ENCODE measurements at regions not wholly inside any gene's neighbourhood (a gene's known extent, or its start where the extent isn't known, plus 50 kb on each side); places are given as distances from the start of the nearest gene placed in this dataset.

DNA sequence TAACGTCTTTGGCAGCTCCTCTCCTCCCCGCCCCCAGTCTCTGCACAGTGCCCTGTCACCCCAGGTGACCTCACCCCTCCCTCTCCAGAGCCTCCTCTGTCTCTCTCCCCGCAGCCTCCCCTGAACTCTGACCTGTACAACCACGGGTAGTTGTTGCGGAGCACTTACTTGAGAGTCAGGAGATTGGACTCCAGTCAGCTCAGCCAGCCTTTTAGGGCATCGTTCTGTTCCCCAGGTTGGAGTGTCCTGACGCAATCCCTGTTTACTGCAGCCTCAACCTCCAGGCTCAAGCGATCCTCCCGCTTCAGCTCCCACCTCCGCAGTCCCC lies 177.7 kb downstream of the UACA start:
- H4K20me1 ChIP-seq (ENCODE audit: insufficient read depth, low read length), result no peaks in the 10 kb centered on the region
- H3K4me3 ChIP-seq (ENCODE audit: low read depth, low read length, poor library complexity, severe bottlenecking), result no peak overlapping the region
- no peaks in the 10 kb centered on the region for H3K79me2 ChIP-seq (ENCODE audit: insufficient read depth, low read depth, low read length)
- no peak overlapping the region for H2AFZ ChIP-seq (ENCODE audit: low read length)
- H3K36me3 ChIP-seq (ENCODE audit: insufficient read depth, low read length), result no peaks in the 10 kb centered on the region
- no peak overlapping the region for H3K4me2 ChIP-seq (ENCODE audit: low read length)
- no peaks in the 10 kb centered on the region for H3K9me2 ChIP-seq (ENCODE audit: insufficient read depth, low read length)
- TF ChIP-seq EZH2phosphoT487 (IDR thresholded peaks at IDR 0.05; ENCODE audit: borderline replicate concordance, low read depth, low read length), result no peak
- TF ChIP-seq, protein P1, sequence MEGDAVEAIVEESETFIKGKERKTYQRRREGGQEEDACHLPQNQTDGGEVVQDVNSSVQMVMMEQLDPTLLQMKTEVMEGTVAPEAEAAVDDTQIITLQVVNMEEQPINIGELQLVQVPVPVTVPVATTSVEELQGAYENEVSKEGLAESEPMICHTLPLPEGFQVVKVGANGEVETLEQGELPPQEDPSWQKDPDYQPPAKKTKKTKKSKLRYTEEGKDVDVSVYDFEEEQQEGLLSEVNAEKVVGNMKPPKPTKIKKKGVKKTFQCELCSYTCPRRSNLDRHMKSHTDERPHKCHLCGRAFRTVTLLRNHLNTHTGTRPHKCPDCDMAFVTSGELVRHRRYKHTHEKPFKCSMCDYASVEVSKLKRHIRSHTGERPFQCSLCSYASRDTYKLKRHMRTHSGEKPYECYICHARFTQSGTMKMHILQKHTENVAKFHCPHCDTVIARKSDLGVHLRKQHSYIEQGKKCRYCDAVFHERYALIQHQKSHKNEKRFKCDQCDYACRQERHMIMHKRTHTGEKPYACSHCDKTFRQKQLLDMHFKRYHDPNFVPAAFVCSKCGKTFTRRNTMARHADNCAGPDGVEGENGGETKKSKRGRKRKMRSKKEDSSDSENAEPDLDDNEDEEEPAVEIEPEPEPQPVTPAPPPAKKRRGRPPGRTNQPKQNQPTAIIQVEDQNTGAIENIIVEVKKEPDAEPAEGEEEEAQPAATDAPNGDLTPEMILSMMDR (conservative IDR thresholded peaks at IDR 0.05; ENCODE audit: low read length), result no peak
- no peaks in the 10 kb centered on the region for H3K4me1 ChIP-seq (ENCODE audit: insufficient read depth, low read length, poor library complexity, severe bottlenecking)
- H3K9me3 ChIP-seq (ENCODE audit: low read length), result no peaks in the 10 kb centered on the region
- no peak for DNase-seq (ENCODE audit: low spot score)
- no peak overlapping the region for H3K27ac ChIP-seq (ENCODE audit: low read depth, low read length, poor library complexity, severe bottlenecking)
- no TSS peak for BruUV-seq (replicated peaks)
- ChIA-PET POLR2A (no interaction called here), CTCF (ENCODE audit: unreplicated experiment) (no interaction called here)
- intact Hi-C loops (cut with micrococcal nuclease; ENCODE audit: unreplicated experiment), result no loop called here

DNA sequence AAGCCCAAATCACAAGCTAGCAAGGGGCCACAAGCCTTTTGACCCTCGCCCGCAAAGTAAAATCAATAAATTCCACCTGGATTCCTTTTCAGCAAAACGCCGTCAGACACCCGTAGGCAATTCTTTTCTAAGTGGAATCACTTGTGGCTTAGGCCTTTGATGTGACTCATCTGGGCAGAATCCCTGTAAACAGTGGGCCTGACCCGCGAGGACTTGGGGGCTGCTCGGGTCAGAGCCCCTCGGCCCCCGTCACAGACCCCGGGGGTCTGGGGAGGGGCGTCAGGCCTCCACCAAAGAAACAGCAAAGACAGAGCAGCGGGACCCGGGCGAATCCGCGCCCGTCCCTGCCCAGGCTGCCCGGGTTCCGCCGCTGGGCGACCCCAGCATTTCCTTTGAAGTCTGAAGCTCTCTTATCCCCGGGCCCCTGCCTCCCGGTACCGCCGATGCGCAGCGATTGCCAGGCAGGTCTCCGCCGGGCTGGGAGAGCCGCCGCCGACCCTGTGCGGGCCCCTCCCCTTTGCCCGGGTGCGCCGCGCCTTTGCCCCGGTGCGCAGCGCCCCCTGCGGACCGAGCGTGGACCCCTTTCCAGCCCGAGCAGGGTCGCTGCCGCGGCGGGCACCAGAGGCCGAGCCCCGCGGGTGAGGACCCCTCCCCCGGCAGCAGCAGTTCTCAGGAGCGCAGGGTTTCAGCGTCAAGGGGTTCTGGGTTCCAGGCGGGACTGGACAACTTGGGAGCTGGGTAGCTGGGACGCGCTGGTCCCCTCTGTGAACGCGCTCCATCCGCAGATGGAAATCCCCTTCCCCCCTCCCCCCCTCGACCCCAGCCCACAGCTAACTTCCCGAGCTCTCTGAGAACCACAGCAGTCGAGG lies 178.3 kb downstream of the UACA start:
- BruUV-seq (replicated peaks), result no TSS peak
- Histone ChIP-seq H3K4me3 (ENCODE audit: low read depth, low read length, poor library complexity, severe bottlenecking) (no peak overlapping the region), H2AFZ (ENCODE audit: low read length) (no peak overlapping the region), H3K27ac (ENCODE audit: low read depth, low read length, poor library complexity, severe bottlenecking) (no peak overlapping the region), H3K79me2 (ENCODE audit: insufficient read depth, low read depth, low read length) (no peaks in the 10 kb centered on the region), H3K4me1 (ENCODE audit: insufficient read depth, low read length, poor library complexity, severe bottlenecking) (no peaks in the 10 kb centered on the region), H3K9me2 (ENCODE audit: insufficient read depth, low read length) (no peaks in the 10 kb centered on the region), H3K36me3 (ENCODE audit: insufficient read depth, low read length) (no peaks in the 10 kb centered on the region), H3K4me2 (ENCODE audit: low read length) (no peak overlapping the region), H3K9me3 (ENCODE audit: low read length) (no peaks in the 10 kb centered on the region), H4K20me1 (ENCODE audit: insufficient read depth, low read length) (no peaks in the 10 kb centered on the region)
- TF ChIP-seq, protein P1 (conservative IDR thresholded peaks at IDR 0.05; ENCODE audit: low read length), result peak; percentile 31; the same call in 1 of the 2 replicates
- no peak for TF ChIP-seq EZH2phosphoT487 (IDR thresholded peaks at IDR 0.05; ENCODE audit: borderline replicate concordance, low read depth, low read length)
- ChIA-PET CTCF (ENCODE audit: unreplicated experiment) (no interaction called here), POLR2A (no interaction called here)
- no peak for DNase-seq (ENCODE audit: low spot score)
- intact Hi-C loops (cut with micrococcal nuclease; ENCODE audit: unreplicated experiment), result no loop called here

DNA sequence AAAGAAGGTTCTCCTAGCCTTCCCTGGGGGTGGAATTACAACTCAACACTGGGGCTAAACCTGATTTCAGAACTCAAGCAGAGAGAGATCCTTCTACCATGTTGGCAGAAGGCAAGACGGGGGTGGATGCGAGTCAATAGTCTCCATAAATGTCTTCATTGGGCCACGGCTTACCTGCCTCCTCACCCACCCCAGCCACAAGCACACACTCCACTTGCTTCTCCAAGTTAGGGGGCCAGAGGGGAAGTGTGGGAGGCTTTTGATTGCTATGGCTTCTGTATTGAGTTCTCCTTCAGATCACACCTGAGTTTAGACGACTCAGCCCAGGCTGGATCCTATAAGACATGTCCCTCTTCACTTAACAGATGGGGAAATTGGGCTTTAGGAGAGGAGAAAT lies 178.9 kb downstream of the UACA start:
- Histone ChIP-seq H3K4me3 (ENCODE audit: low read depth, low read length, poor library complexity, severe bottlenecking) (no peak overlapping the region), H3K4me2 (ENCODE audit: low read length) (no peak overlapping the region), H3K36me3 (ENCODE audit: insufficient read depth, low read length) (no peaks in the 10 kb centered on the region), H2AFZ (ENCODE audit: low read length) (no peak overlapping the region), H3K4me1 (ENCODE audit: insufficient read depth, low read length, poor library complexity, severe bottlenecking) (no peaks in the 10 kb centered on the region), H3K9me3 (ENCODE audit: low read length) (no peaks in the 10 kb centered on the region), H3K27ac (ENCODE audit: low read depth, low read length, poor library complexity, severe bottlenecking) (no peak overlapping the region), H4K20me1 (ENCODE audit: insufficient read depth, low read length) (no peaks in the 10 kb centered on the region), H3K79me2 (ENCODE audit: insufficient read depth, low read depth, low read length) (no peaks in the 10 kb centered on the region), H3K9me2 (ENCODE audit: insufficient read depth, low read length) (no peaks in the 10 kb centered on the region)
- ChIA-PET CTCF (ENCODE audit: unreplicated experiment) (no interaction called here), POLR2A (no interaction called here)
- no TSS peak for BruUV-seq (replicated peaks)
- DNase-seq (ENCODE audit: low spot score), result no peak
- no peak for TF ChIP-seq EZH2phosphoT487 (IDR thresholded peaks at IDR 0.05; ENCODE audit: borderline replicate concordance, low read depth, low read length)
- TF ChIP-seq, protein P1 (conservative IDR thresholded peaks at IDR 0.05; ENCODE audit: low read length), result no peak
- intact Hi-C loops (cut with micrococcal nuclease; ENCODE audit: unreplicated experiment), result no loop called here

Measured in OCI-LY7 (cell line).